HCT116 (cell line): ENCODE measurements at regions not wholly inside any gene's neighbourhood (a gene's known extent, or its start where the extent isn't known, plus 50 kb on each side); places are given as distances from the start of the nearest gene placed in this dataset.

ENCODE experiments used
- CTCF ChIP-seq, 3 experiments: fragments of 200-600 bp in 1 of 3; sonication (generic) in 1 of 3; IDR thresholded peaks in 2 of 3; conservative IDR thresholded peaks in 1 of 3; 2 replicates each; pipeline ENCODE4 v1.5.1; 2012 to 2017; ENCODE audit warnings: low read depth in 2 of 3, low read length in 2 of 3, antibody characterized with exemption in 1 of 3, borderline replicate concordance in 1 of 3, control low read depth in 1 of 3, mild to moderate bottlenecking in 1 of 3, mixed read lengths in 1 of 3, mixed run types in 1 of 3, moderate library complexity in 1 of 3; ENCODE audit not compliant: insufficient read depth in 1 of 3
- POLR2A ChIP-seq: IDR thresholded peaks from 2 replicates; pipeline ENCODE4 v1.7.0; 2011; ENCODE audit warnings: borderline replicate concordance; ENCODE audit not compliant: insufficient read depth, insufficient read length; ENCODE audit errors: extremely low read depth

GRCh38 chr15:63451671-63452315 is 52.6 kb upstream of the USP3 start:
- TF ChIP-seq CTCF (IDR thresholded peaks at IDR 0.05 in 2 of 3, conservative IDR thresholded peaks at IDR 0.05 in 1 of 3; ENCODE audit: borderline replicate concordance in 1 of 3, insufficient read depth in 1 of 3, low read depth in 2 of 3, low read length in 2 of 3) (no peak), POLR2A (no peak)
